K562 (cell line): ENCODE measurements at regions not wholly inside any gene's neighbourhood (a gene's known extent, or its start where the extent isn't known, plus 50 kb on each side); places are given as distances from the start of the nearest gene placed in this dataset.
A peak's percentile ranks its signal among the peaks of the same experiment; 100 is the strongest.

Experiments
- NFE2 ChIP-seq: IDR thresholded peaks from 2 replicates; pipeline ENCODE4 v1.6.1; 2014; ENCODE audit warnings: antibody characterized with exemption, low read depth
- OTX1 ChIP-seq: fragments of 450-650 bp; formaldehyde crosslinking; IDR thresholded peaks from 2 replicates; pipeline ENCODE4 v1.4.0; 2022; ENCODE audit warnings: mild to moderate bottlenecking
- RAD21 ChIP-seq, 2 experiments: fragments of 250-450 bp in 1 of 2; fragments of 450-650 bp in 1 of 2; sonication (Bioruptor Pico) in 1 of 2; formaldehyde crosslinking in 1 of 2; IDR thresholded peaks in 1 of 2; conservative IDR thresholded peaks in 1 of 2; 2 replicates each; pipeline versions ENCODE4 v1.4.0 to v1.8.0; 2020 to 2022; ENCODE audit warnings: mild to moderate bottlenecking in 2 of 2, moderate library complexity in 1 of 2
- RCOR1 ChIP-seq, 2 experiments: IDR thresholded peaks; 2 replicates each; pipeline ENCODE4 v1.6.1; 2012; ENCODE audit warnings: low read depth in 2 of 2, low read length in 2 of 2, borderline replicate concordance in 1 of 2, improper control_type of control experiment in 1 of 2
- TAL1 ChIP-seq: fragments of 450-650 bp; IDR thresholded peaks from 2 replicates; pipeline ENCODE4 v1.6.1; 2016; ENCODE audit warnings: mild to moderate bottlenecking
- YY1 ChIP-seq, 3 experiments: IDR thresholded peaks; 2 replicates each; pipeline ENCODE4 v1.6.1; 2011; ENCODE audit warnings: low read length in 2 of 3, mild to moderate bottlenecking in 2 of 3, moderate library complexity in 2 of 3, borderline replicate concordance in 1 of 3, control low read depth in 1 of 3, low read depth in 1 of 3; ENCODE audit not compliant: insufficient read depth in 3 of 3, insufficient replicate concordance in 2 of 3, control insufficient read depth in 1 of 3, insufficient read length in 1 of 3; ENCODE audit errors: extremely low read depth in 1 of 3
- ZNF146 ChIP-seq: IDR thresholded peaks from one replicate; pipeline ENCODE4 v1.6.1; 2018; ENCODE audit warnings: missing compliant biosample characterization; ENCODE audit not compliant: unreplicated experiment
- ZNF436 ChIP-seq: fragments of 250-450, 450-650 bp; sonication (Bioruptor Pico); formaldehyde crosslinking; IDR thresholded peaks from 2 replicates; pipeline ENCODE4 v1.7.0; 2020; ENCODE audit warnings: mild to moderate bottlenecking
- ZNF778 ChIP-seq: fragments of 450-650 bp; formaldehyde crosslinking; IDR thresholded peaks from 2 replicates; pipeline ENCODE4 v1.4.0; 2020; ENCODE audit warnings: mild to moderate bottlenecking, moderate library complexity
- TF ChIP-seq, protein P1 (sequence below), 2 experiments: fragments of 450-650 bp; formaldehyde crosslinking in 1 of 2; IDR thresholded peaks; 2 replicates each; pipeline versions ENCODE4 v1.4.0 to v1.6.1; 2014 to 2020; ENCODE audit warnings: mild to moderate bottlenecking in 2 of 2, borderline replicate concordance in 1 of 2, low read depth in 1 of 2
- TF ChIP-seq, protein P2 (sequence below): fragments of 250-450 bp; sonication (Bioruptor Pico); IDR thresholded peaks from 2 replicates; pipeline ENCODE4 v1.8.0; 2022; ENCODE audit warnings: inconsistent platforms, mild to moderate bottlenecking, moderate library complexity, borderline replicate concordance
- TF ChIP-seq, protein P3 (sequence below): fragments of 450-650 bp; IDR thresholded peaks from one replicate; pipeline ENCODE4 v1.6.1; 2018; ENCODE audit warnings: mild to moderate bottlenecking, moderate library complexity; ENCODE audit not compliant: partially characterized antibody
- TF ChIP-seq, protein P4 (sequence below): conservative IDR thresholded peaks from 2 replicates; pipeline ENCODE4 v1.6.1; 2011; ENCODE audit warnings: low read depth, mild to moderate bottlenecking, low read length; ENCODE audit not compliant: control insufficient read depth

DNA sequence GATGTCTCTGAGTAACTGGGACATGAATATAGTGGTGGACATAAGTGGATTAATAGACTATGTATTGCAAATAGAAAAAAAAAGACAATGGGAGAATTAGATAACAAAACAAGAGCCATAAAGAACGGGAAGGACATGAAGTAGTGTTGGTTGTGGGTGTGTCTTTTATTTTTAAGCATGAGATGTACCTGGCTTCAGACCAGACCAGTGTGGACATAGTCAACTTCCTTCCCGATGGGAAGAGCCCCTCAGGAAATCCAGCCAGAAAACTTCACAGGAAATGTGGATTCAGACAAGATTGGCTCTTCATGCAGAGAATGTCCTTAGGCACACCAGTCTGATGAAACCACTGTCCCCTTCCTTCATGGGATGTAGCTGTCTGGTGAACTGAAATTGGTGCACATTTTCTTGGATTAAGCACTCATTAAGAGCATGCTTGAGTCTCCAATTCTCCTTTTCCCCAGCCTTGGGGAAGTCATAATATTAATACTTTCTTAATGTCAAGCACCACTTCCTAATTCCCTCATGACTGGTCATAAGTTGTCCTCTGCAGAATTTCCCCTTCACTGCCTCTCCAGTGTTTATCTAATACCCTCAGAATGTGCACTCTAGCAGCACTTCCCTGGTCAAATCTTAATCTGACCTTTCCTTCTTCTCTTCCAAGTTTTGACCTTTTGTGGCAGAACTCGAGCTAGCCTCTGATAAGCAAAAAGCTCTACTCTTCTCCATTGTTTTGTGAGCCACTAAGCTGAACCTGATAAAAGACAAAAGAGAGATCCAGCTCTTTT is 350.6 kb upstream of the MAF start (continued):
- TF ChIP-seq, protein P1, sequence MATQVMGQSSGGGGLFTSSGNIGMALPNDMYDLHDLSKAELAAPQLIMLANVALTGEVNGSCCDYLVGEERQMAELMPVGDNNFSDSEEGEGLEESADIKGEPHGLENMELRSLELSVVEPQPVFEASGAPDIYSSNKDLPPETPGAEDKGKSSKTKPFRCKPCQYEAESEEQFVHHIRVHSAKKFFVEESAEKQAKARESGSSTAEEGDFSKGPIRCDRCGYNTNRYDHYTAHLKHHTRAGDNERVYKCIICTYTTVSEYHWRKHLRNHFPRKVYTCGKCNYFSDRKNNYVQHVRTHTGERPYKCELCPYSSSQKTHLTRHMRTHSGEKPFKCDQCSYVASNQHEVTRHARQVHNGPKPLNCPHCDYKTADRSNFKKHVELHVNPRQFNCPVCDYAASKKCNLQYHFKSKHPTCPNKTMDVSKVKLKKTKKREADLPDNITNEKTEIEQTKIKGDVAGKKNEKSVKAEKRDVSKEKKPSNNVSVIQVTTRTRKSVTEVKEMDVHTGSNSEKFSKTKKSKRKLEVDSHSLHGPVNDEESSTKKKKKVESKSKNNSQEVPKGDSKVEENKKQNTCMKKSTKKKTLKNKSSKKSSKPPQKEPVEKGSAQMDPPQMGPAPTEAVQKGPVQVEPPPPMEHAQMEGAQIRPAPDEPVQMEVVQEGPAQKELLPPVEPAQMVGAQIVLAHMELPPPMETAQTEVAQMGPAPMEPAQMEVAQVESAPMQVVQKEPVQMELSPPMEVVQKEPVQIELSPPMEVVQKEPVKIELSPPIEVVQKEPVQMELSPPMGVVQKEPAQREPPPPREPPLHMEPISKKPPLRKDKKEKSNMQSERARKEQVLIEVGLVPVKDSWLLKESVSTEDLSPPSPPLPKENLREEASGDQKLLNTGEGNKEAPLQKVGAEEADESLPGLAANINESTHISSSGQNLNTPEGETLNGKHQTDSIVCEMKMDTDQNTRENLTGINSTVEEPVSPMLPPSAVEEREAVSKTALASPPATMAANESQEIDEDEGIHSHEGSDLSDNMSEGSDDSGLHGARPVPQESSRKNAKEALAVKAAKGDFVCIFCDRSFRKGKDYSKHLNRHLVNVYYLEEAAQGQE (IDR thresholded peaks at IDR 0.05; ENCODE audit: borderline replicate concordance) = no peak; the same call in 1 of the 2 replicates
- TF ChIP-seq, protein P1 (CRISPR knock-in tag; IDR thresholded peaks at IDR 0.05; ENCODE audit: low read depth) = 0 out of 2 replicates have a peak, but pooled peaks have one; percentile 48
- TF ChIP-seq RAD21 (CRISPR knock-in tag; conservative IDR thresholded peaks at IDR 0.05 in 1 of 2, IDR thresholded peaks at IDR 0.05 in 1 of 2) = peak; percentile 14 to 31; a peak in 2 of 4 replicates
- TF ChIP-seq, protein P2, sequence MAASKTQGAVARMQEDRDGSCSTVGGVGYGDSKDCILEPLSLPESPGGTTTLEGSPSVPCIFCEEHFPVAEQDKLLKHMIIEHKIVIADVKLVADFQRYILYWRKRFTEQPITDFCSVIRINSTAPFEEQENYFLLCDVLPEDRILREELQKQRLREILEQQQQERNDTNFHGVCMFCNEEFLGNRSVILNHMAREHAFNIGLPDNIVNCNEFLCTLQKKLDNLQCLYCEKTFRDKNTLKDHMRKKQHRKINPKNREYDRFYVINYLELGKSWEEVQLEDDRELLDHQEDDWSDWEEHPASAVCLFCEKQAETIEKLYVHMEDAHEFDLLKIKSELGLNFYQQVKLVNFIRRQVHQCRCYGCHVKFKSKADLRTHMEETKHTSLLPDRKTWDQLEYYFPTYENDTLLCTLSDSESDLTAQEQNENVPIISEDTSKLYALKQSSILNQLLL (CRISPR knock-in tag) = no peak
- TF ChIP-seq, protein P3, sequence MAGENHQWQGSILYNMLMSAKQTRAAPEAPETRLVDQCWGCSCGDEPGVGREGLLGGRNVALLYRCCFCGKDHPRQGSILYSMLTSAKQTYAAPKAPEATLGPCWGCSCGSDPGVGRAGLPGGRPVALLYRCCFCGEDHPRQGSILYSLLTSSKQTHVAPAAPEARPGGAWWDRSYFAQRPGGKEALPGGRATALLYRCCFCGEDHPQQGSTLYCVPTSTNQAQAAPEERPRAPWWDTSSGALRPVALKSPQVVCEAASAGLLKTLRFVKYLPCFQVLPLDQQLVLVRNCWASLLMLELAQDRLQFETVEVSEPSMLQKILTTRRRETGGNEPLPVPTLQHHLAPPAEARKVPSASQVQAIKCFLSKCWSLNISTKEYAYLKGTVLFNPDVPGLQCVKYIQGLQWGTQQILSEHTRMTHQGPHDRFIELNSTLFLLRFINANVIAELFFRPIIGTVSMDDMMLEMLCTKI = no peak
- TF ChIP-seq, protein P4, sequence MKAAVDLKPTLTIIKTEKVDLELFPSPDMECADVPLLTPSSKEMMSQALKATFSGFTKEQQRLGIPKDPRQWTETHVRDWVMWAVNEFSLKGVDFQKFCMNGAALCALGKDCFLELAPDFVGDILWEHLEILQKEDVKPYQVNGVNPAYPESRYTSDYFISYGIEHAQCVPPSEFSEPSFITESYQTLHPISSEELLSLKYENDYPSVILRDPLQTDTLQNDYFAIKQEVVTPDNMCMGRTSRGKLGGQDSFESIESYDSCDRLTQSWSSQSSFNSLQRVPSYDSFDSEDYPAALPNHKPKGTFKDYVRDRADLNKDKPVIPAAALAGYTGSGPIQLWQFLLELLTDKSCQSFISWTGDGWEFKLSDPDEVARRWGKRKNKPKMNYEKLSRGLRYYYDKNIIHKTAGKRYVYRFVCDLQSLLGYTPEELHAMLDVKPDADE = no peak
- peak; percentile 49 for TF ChIP-seq TAL1
- TF ChIP-seq NFE2 = peak; percentile 33; the same call in 1 of the 2 replicates
- no peak for TF ChIP-seq ZNF778 (CRISPR knock-in tag)
- TF ChIP-seq YY1 (IDR thresholded peaks at IDR 0.05; ENCODE audit: borderline replicate concordance in 1 of 3, control insufficient read depth in 1 of 3, extremely low read depth in 1 of 3, insufficient read depth in 3 of 3, insufficient read length in 1 of 3, insufficient replicate concordance in 2 of 3, low read depth in 1 of 3, low read length in 2 of 3) = no peak
- 0 out of 2 replicates have a peak, but pooled peaks have one; percentile 32 for TF ChIP-seq OTX1 (CRISPR knock-in tag)
- TF ChIP-seq ZNF436 = no peak
- TF ChIP-seq ZNF146 (CRISPR knock-in tag) = no peak
- peak; percentile 79 to 98 for TF ChIP-seq RCOR1 (IDR thresholded peaks at IDR 0.05; ENCODE audit: borderline replicate concordance in 1 of 2, low read depth in 2 of 2, low read length in 2 of 2)
